WI38 (cell line): ENCODE measurements at regions not wholly inside any gene's neighbourhood (a gene's known extent, or its start where the extent isn't known, plus 50 kb on each side); places are given as distances from the start of the nearest gene placed in this dataset.

Source experiments
- H3K4me3 ChIP-seq: 2 replicates; pipeline ENCODE4 v1.5.1; 2011; ENCODE audit warnings: low read depth, mild to moderate bottlenecking, control low read depth, low read length
- CTCF ChIP-seq: IDR thresholded peaks from 2 replicates; pipeline ENCODE4 v1.5.1; 2012; ENCODE audit warnings: low read depth, mild to moderate bottlenecking, control low read depth, low read length

GRCh38 chr22:22090650-22091399 lies 108.2 kb upstream of the TOP3B start:
- H3K4me3 ChIP-seq, result no peak overlapping the region
- TF ChIP-seq CTCF, result no peak

- no peak for TF ChIP-seq CTCF
- no peak overlapping the region for H3K4me3 ChIP-seq
Measured at GRCh38 chr22:22089459-22090308, 107.1 kb upstream of the TOP3B start.

DNA sequence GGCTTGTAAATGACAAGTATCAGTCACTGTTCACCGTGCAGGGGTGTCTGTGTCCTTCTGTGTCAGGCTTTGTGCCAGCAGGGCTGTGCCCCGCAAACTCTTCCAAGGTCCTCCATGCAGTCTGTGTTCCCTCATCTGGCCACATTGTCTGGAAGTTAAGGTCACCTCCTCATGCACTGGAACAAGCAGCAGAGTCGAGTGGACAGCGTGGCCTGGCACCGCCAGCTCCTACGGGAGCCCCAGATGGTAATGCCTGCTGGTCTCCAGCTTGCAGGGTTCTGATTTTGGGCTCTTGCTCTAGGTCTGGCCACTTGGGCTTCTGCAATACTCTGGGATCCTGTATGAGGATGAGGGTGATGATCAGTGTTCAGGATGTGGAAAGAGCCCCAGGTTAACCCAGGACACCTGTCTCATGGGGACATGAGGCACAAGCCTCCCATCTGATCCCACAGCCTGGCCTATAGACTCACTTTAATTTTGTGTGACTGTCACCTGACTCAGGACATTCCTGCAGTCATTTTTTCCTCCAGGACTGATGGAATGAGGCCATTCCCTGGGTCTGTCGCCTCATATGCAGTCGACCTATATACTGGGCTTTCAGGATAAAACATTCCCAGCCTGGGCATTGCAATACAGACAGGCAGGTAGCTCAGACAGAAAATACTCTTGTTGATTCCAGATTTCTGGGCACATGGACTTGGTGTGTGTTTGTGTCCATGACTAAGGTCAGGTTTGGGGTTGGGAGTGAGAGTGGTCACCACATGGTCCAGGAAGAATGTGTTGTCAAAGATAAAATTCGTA lies 106.3 kb upstream of the TOP3B start:
- H3K4me3 ChIP-seq, result no peak overlapping the region
- TF ChIP-seq CTCF, result no peak

GRCh38 chr22:22087854-22088657 lies 105.5 kb upstream of the TOP3B start:
- no peak overlapping the region for H3K4me3 ChIP-seq
- no peak for TF ChIP-seq CTCF

DNA sequence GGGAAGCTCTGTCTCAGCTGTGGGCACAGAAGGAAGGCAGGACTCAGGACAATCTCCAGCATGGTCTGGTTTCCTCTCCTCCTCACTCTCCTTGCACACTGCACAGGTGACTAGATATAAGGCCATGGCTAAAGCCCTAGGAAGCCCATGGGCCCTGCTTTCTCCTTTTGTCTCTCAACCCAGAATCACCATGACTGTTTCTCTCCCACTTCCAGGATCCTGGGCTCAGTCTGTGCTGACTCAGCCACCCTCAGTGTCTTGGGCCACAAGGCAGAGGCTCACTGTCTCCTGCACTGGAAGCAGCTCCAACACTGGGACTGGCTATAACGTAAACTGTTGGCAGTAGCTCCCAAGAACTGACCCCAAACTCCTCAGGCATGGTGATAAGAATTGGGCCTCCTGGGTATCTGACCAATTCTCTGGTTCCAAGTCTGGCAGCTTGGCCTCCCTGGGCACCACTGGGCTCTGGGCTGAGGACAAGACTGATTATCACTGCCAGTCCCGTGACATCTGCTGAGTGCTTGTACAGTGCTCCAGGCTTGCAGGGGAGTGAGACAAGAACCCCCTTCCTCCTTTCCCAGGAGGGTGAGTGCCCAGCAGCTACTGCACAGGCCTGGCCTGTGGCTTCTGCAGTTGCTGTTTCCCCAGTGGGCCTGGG lies 104.0 kb upstream of the TOP3B start:
- H3K4me3 ChIP-seq, result no peak overlapping the region
- no peak for TF ChIP-seq CTCF

- no peak overlapping the region for H3K4me3 ChIP-seq
- no peak for TF ChIP-seq CTCF
Measured at GRCh38 chr22:22085702-22086500, 103.3 kb upstream of the TOP3B start.
